ENCODE measurements at regions not wholly inside any gene's neighbourhood (a gene's known extent, or its start where the extent isn't known, plus 50 kb on each side); places are given as distances from the start of the nearest gene placed in this dataset.

- peaks cover 5% of the 10 kb centered on the region for H3K4me1 Mint-ChIP-seq (ENCODE audit: low read depth, unreplicated experiment)
- H3K27ac Mint-ChIP-seq (ENCODE audit: unreplicated experiment) = no peak overlapping the region
- Histone ChIP-seq H3K79me2 (ENCODE audit: insufficient read depth, low read length) (no peaks in the 10 kb centered on the region), H3K4me3 (ENCODE audit: insufficient read depth, low read depth, low read length) (no peak overlapping the region), H3K4me2 (ENCODE audit: low read length) (no peak overlapping the region), H2AFZ (ENCODE audit: low read depth, low read length) (no peak overlapping the region), H3K9me3 (ENCODE audit: insufficient read depth, low read depth, low read length) (no peaks in the 10 kb centered on the region), H3K9ac (ENCODE audit: low read length) (no peak overlapping the region), H3K27me3 (ENCODE audit: insufficient read depth, low read length) (peaks cover 3% of the 10 kb centered on the region), H3K4me1 (ENCODE audit: insufficient read depth, low read length) (no peaks in the 10 kb centered on the region), H3K36me3 (ENCODE audit: insufficient read depth, low read length) (no peaks in the 10 kb centered on the region), H4K20me1 (ENCODE audit: insufficient read depth, low read length) (no peaks in the 10 kb centered on the region), H3K27ac (ENCODE audit: low read depth, low read length) (no peak overlapping the region)
- FAIRE-seq (no peak), DNase-seq (ENCODE audit: low read depth) (no peak)
- TF ChIP-seq EZH2 (IDR thresholded peaks at IDR 0.05; ENCODE audit: insufficient read depth, low read length) = no peak
- TF ChIP-seq CTCF (IDR thresholded peaks at IDR 0.05; ENCODE audit: insufficient read depth, low read depth, low read length) = no peak
- no peaks in the 10 kb centered on the region for H3K36me3 Mint-ChIP-seq (ENCODE audit: low read depth, unreplicated experiment)
- no peaks in the 10 kb centered on the region for H3K9me3 Mint-ChIP-seq (ENCODE audit: unreplicated experiment)
- H3K27me3 Mint-ChIP-seq (ENCODE audit: low read depth, unreplicated experiment) = peaks cover 24% of the 10 kb centered on the region
- H3K4me3 Mint-ChIP-seq (ENCODE audit: unreplicated experiment) = no peak overlapping the region
Measured at GRCh38 chr4:41802590-41802989, 54.1 kb upstream of the PHOX2B start.

- Histone ChIP-seq H3K27me3 (ENCODE audit: insufficient read depth, low read length) (peaks cover 12% of the 10 kb centered on the region), H4K20me1 (ENCODE audit: insufficient read depth, low read length) (no peaks in the 10 kb centered on the region), H3K79me2 (ENCODE audit: insufficient read depth, low read length) (no peaks in the 10 kb centered on the region), H3K9ac (ENCODE audit: low read length) (no peak overlapping the region), H3K4me3 (ENCODE audit: insufficient read depth, low read depth, low read length) (no peak overlapping the region), H3K4me2 (ENCODE audit: low read length) (no peak overlapping the region), H3K27ac (ENCODE audit: low read depth, low read length) (no peak overlapping the region), H3K9me3 (ENCODE audit: insufficient read depth, low read depth, low read length) (no peaks in the 10 kb centered on the region), H3K4me1 (ENCODE audit: insufficient read depth, low read length) (no peaks in the 10 kb centered on the region), H2AFZ (ENCODE audit: low read depth, low read length) (no peak overlapping the region), H3K36me3 (ENCODE audit: insufficient read depth, low read length) (no peaks in the 10 kb centered on the region)
- no peak for TF ChIP-seq EZH2 (IDR thresholded peaks at IDR 0.05; ENCODE audit: insufficient read depth, low read length)
- no peak for TF ChIP-seq CTCF (IDR thresholded peaks at IDR 0.05; ENCODE audit: insufficient read depth, low read depth, low read length)
- peaks cover 20% of the 10 kb centered on the region for H3K27me3 Mint-ChIP-seq (ENCODE audit: low read depth, unreplicated experiment)
- FAIRE-seq = no peak
- no peak for DNase-seq (ENCODE audit: low read depth)
- no peaks in the 10 kb centered on the region for H3K9me3 Mint-ChIP-seq (ENCODE audit: unreplicated experiment)
- H3K27ac Mint-ChIP-seq (ENCODE audit: unreplicated experiment) = no peak overlapping the region
- H3K4me3 Mint-ChIP-seq (ENCODE audit: unreplicated experiment) = no peak overlapping the region
- H3K36me3 Mint-ChIP-seq (ENCODE audit: low read depth, unreplicated experiment) = no peaks in the 10 kb centered on the region
- peaks cover 13% of the 10 kb centered on the region for H3K4me1 Mint-ChIP-seq (ENCODE audit: low read depth, unreplicated experiment)
Measured at GRCh38 chr4:41799126-41799525, 50.6 kb upstream of the PHOX2B start.

Measured in astrocyte (in vitro differentiated cells and primary cell).